MM.1S (cell line): ENCODE measurements at regions not wholly inside any gene's neighbourhood (a gene's known extent, or its start where the extent isn't known, plus 50 kb on each side); places are given as distances from the start of the nearest gene placed in this dataset.

Experiments
- DNase-seq: peaks from one replicate; pipeline ENCODE4 v3.0.0-alpha.2; 2015
- H2AFZ ChIP-seq: fragments of 300-600 bp; sonication (generic); 2 replicates; pipeline ENCODE4 v1.6.0; 2016; ENCODE audit warnings: antibody characterized with exemption, low read length
- H3F3A ChIP-seq: fragments of 300-600 bp; sonication (generic); 2 replicates; pipeline ENCODE4 v1.6.1; 2016; ENCODE audit warnings: mild to moderate bottlenecking, antibody characterized with exemption, low read length, moderate library complexity, mixed read lengths; ENCODE audit not compliant: insufficient read depth
- H3K27ac ChIP-seq: fragments of 300-600 bp; sonication (generic); 2 replicates; pipeline ENCODE4 v1.5.1; 2016; ENCODE audit warnings: mild to moderate bottlenecking, low read length
- H3K27me3 ChIP-seq: fragments of 300-600 bp; sonication (generic); replicated peaks from 2 replicates; pipeline ENCODE4 v1.6.0; 2016; ENCODE audit warnings: low read length; ENCODE audit not compliant: insufficient read depth
- H3K36me3 ChIP-seq: fragments of 300-600 bp; sonication (generic); replicated peaks from 2 replicates; pipeline ENCODE4 v1.6.1; 2016; ENCODE audit warnings: mild to moderate bottlenecking, low read length, mixed read lengths; ENCODE audit not compliant: insufficient read depth
- H3K4me1 ChIP-seq: fragments of 300-600 bp; sonication (generic); 2 replicates; pipeline ENCODE4 v1.6.1; 2016; ENCODE audit warnings: low read length, mixed read lengths
- H3K4me2 ChIP-seq: fragments of 300-600 bp; sonication (generic); 2 replicates; pipeline ENCODE4 v1.6.0; 2016; ENCODE audit warnings: low read depth, low read length
- H3K4me3 ChIP-seq: fragments of 300-600 bp; sonication (generic); 2 replicates; pipeline ENCODE4 v1.5.1; 2016; ENCODE audit warnings: low read length, mixed read lengths
- H3K79me2 ChIP-seq: fragments of 300-600 bp; sonication (generic); 2 replicates; pipeline ENCODE4 v1.6.1; 2016; ENCODE audit warnings: mixed run types, low read length, mixed read lengths
- H3K9ac ChIP-seq: fragments of 300-600 bp; sonication (generic); 2 replicates; pipeline ENCODE4 v1.6.1; 2016; ENCODE audit warnings: low read length, mixed read lengths
- H3K9me2 ChIP-seq: fragments of 300-600 bp; sonication (generic); replicated peaks from 2 replicates; pipeline ENCODE4 v1.6.1; 2016; ENCODE audit warnings: mild to moderate bottlenecking, low read length, mixed read lengths; ENCODE audit not compliant: insufficient read depth
- H3K9me3 ChIP-seq: fragments of 300-600 bp; sonication (generic); replicated peaks from 2 replicates; pipeline ENCODE4 v1.6.1; 2016; ENCODE audit warnings: mild to moderate bottlenecking, low read length, mixed read lengths; ENCODE audit not compliant: insufficient read depth
- H4K20me1 ChIP-seq: fragments of 300-600 bp; sonication (generic); 2 replicates; pipeline ENCODE4 v1.6.1; 2016; ENCODE audit warnings: mild to moderate bottlenecking, low read length, moderate library complexity, mixed read lengths; ENCODE audit not compliant: insufficient read depth
- EZH2 ChIP-seq: fragments of 300-600 bp; sonication (generic); optimal IDR thresholded peaks from 2 replicates; pipeline ENCODE3; 2017; ENCODE audit warnings: low read depth, mild to moderate bottlenecking, antibody characterized with exemption, low read length, mixed read lengths
- EZH2phosphoT487 ChIP-seq: fragments of 300-600 bp; sonication (generic); IDR thresholded peaks from 2 replicates; pipeline ENCODE4 v1.6.1; 2018; ENCODE audit warnings: antibody characterized with exemption, low read length
- TF ChIP-seq, protein P1 (sequence below): fragments of 300-600 bp; sonication (generic); IDR thresholded peaks from 2 replicates; pipeline ENCODE4 v1.5.1; 2016; ENCODE audit warnings: antibody characterized with exemption, low read length, mixed read lengths

DNA sequence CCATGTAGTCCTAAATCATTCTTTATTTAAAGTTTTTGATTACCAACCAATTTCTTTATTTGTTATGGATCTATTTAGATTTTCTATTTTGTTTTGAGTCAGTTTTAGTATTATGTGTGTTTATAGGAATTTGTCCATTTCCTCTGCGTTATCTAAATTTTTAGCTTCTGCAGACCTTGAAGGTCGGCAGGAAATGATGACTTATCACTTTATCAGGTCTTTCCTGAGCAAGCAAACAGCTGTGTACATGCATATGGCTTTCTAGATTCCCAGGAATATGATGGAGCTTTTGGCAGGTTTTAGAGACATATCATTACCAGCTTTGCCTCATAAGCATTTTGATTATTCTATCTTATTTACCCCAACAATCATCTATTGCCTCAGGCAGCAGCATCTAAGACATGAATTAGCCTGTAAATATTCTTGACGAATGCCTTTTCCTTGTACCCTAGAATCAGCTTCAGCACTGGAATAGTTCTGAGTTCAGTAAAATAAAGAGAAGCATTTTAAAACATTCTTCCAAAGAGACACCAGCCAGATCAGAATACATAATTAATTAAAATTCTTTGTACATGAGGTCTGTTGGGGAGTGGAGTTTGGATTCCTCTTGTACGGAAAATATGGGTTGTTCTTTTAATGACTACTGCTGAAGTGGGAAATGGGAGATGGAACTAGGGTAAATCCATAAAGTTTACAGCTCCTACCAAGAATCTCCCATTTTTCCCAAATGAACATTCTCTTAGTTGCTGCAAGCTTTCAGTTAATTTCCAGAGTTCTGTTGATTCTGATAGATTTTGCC, 408.8 kb upstream of the SEMA3C start:
- Histone ChIP-seq H3K27me3 (no peaks in the 10 kb centered on the region), H4K20me1 (no peaks in the 10 kb centered on the region), H3K4me1 (no peaks in the 10 kb centered on the region), H2AFZ (no peak overlapping the region), H3K36me3 (no peaks in the 10 kb centered on the region), H3K4me2 (no peak overlapping the region), H3F3A (no peaks in the 10 kb centered on the region), H3K9ac (no peak overlapping the region), H3K4me3 (no peak overlapping the region), H3K27ac (no peak overlapping the region), H3K9me2 (no peaks in the 10 kb centered on the region), H3K9me3 (no peaks in the 10 kb centered on the region), H3K79me2 (no peaks in the 10 kb centered on the region)
- DNase-seq: no peak
- TF ChIP-seq EZH2phosphoT487: no peak

DNA sequence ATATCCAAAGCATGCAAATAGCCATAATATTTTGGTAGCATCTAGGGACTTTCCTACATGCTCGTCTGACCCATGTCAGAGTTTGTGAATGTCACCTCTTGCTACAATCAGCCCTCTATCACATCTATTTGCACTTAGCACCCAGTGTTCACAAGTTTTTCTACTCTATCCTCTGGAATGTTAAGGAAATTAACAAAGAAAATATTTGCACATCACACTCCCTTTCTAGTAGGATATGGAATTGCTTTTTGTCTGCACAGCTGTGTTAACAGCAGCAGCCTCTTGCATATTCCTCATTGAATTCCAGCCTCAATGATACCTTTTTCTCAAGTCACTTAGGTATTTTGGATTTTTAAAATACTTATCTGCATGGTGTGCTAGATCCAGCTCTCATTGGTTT, 403.1 kb upstream of the SEMA3C start:
- TF ChIP-seq EZH2: no peak
- H3K9ac ChIP-seq: no peak overlapping the region
- no peak overlapping the region for H2AFZ ChIP-seq
- no peaks in the 10 kb centered on the region for H3K9me3 ChIP-seq
- no peaks in the 10 kb centered on the region for H3K4me1 ChIP-seq
- no peaks in the 10 kb centered on the region for H3K36me3 ChIP-seq
- H3K79me2 ChIP-seq: no peaks in the 10 kb centered on the region
- H3K27me3 ChIP-seq: no peaks in the 10 kb centered on the region
- H4K20me1 ChIP-seq: no peaks in the 10 kb centered on the region
- H3K4me2 ChIP-seq: no peak overlapping the region
- DNase-seq: no peak
- H3F3A ChIP-seq: no peaks in the 10 kb centered on the region
- H3K27ac ChIP-seq: no peak overlapping the region
- H3K9me2 ChIP-seq: no peaks in the 10 kb centered on the region
- H3K4me3 ChIP-seq: no peak overlapping the region

DNA sequence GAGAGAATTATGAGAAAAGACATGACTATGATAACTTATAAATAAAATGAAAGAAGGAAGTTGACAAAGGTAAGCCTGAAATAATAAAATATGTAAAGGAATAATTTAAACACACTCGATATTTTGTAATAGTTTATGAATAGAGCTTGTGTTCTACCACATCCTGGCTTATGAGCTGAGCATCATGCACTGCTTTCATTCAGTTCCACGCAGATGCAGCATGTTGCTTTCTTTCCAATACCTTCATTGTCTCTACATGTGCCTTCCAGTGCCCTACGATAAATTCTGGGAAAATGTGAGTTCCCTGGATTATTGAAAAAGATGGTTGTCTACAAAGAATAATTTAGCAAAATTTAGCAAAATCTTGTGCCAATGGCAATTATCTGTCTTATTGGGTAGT, 398.9 kb upstream of the SEMA3C start:
- TF ChIP-seq EZH2phosphoT487 (no peak), EZH2 (no peak)
- TF ChIP-seq, protein P1, sequence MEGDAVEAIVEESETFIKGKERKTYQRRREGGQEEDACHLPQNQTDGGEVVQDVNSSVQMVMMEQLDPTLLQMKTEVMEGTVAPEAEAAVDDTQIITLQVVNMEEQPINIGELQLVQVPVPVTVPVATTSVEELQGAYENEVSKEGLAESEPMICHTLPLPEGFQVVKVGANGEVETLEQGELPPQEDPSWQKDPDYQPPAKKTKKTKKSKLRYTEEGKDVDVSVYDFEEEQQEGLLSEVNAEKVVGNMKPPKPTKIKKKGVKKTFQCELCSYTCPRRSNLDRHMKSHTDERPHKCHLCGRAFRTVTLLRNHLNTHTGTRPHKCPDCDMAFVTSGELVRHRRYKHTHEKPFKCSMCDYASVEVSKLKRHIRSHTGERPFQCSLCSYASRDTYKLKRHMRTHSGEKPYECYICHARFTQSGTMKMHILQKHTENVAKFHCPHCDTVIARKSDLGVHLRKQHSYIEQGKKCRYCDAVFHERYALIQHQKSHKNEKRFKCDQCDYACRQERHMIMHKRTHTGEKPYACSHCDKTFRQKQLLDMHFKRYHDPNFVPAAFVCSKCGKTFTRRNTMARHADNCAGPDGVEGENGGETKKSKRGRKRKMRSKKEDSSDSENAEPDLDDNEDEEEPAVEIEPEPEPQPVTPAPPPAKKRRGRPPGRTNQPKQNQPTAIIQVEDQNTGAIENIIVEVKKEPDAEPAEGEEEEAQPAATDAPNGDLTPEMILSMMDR: no peak
- DNase-seq: no peak
- H3K4me2 ChIP-seq: no peak overlapping the region

DNA sequence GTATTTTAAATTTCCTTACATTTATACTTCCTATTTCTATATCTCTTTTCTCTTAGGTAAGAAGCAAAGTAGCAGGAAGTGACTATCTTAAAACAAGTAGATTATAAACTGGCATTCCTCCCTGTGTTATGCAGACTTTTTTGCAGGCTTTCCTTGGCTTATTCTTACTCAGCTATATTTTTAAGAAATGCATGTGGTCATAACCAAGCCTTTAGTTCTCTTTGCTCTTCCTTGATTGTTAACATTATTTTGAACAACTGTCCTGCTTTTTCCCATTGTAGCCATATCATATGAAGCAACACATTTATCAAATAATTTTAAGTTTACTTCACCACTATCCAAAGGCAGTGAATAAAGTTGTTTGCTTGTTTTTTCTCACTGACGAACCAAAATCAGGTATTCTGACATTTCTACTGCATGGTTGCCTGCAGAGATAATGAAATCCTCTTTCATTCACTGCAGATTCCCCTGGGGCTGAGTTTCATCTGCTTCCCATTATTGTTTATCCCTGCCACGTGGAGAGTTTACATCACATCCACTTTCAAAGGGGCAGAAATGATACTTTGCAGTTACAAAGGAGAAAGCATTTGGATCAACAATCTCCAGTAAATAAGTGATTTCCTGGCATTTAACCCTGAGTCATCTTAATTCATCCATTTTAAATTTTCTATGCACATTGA, 389.9 kb upstream of the SEMA3C start:
- Histone ChIP-seq H3K27ac (no peak overlapping the region), H3K36me3 (no peaks in the 10 kb centered on the region), H3K4me3 (no peak overlapping the region), H3K4me1 (no peaks in the 10 kb centered on the region), H2AFZ (no peak overlapping the region), H3K4me2 (no peak overlapping the region), H3K9me3 (no peaks in the 10 kb centered on the region), H3K9me2 (no peaks in the 10 kb centered on the region), H3F3A (no peaks in the 10 kb centered on the region), H3K79me2 (no peaks in the 10 kb centered on the region), H3K27me3 (no peaks in the 10 kb centered on the region), H3K9ac (no peak overlapping the region), H4K20me1 (no peaks in the 10 kb centered on the region)
- no peak for DNase-seq
- no peak for TF ChIP-seq EZH2
- no peak for TF ChIP-seq EZH2phosphoT487
- TF ChIP-seq, protein P1: no peak

More for the DNA sequence above, 398.9 kb upstream of the SEMA3C start:
- no peak overlapping the region for H3K4me3 ChIP-seq
- no peaks in the 10 kb centered on the region for H3K9me2 ChIP-seq
- no peaks in the 10 kb centered on the region for H3K36me3 ChIP-seq
- no peak overlapping the region for H3K9ac ChIP-seq
- H3F3A ChIP-seq: no peaks in the 10 kb centered on the region
- no peaks in the 10 kb centered on the region for H3K27me3 ChIP-seq
- no peaks in the 10 kb centered on the region for H3K79me2 ChIP-seq
- H3K27ac ChIP-seq: no peak overlapping the region
- no peak overlapping the region for H2AFZ ChIP-seq
- no peaks in the 10 kb centered on the region for H3K9me3 ChIP-seq
- no peaks in the 10 kb centered on the region for H3K4me1 ChIP-seq
- no peaks in the 10 kb centered on the region for H4K20me1 ChIP-seq
